ENCODE measurements at regions not wholly inside any gene's neighbourhood (a gene's known extent, or its start where the extent isn't known, plus 50 kb on each side); places are given as distances from the start of the nearest gene placed in this dataset.

DNA sequence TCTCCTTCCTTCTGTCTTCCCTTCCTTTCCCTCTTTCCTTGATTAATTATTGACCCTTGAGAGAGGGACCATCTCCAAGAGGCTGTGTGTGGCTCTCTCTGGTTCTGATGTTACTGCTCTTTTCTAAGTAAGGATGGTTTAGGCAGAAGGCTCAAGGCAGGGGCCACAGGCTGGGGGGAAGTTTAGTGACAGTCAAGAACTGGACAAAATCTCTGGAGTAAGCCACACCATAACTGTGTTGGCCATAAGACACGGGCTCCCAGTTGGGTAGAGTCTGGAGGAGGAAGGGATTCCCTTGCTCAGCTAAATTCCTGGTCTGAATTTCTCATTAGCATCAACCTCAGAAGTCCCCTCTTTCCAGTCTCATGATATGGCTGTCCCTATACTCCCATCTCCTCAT is 74.7 kb downstream of the BUD13 start:
- H3K27me3 ChIP-seq (ENCODE audit: control insufficient read depth, insufficient read depth, low read length) = no peaks in the 10 kb centered on the region

DNA sequence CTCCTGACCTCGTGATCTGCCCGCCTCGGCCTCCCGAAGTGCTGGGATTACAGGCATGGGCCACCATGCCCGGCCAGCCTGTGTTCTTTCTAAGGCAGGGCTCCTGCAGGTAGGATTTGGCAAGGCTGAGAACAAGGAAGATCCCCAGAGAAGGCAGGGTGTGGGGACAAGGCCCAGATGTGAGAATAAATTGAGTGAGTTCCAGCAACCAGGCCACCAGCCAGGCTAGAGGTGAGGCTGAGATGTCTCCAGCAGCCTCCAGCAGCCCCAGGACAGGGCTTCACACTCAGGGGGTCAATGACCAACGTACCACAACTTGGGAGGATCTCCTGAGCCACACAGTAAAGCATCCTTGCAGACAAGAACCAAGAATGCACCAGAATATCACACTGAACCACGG is 75.1 kb downstream of the BUD13 start:
- H3K36me3 ChIP-seq (ENCODE audit: control insufficient read depth, low read depth, low read length) = no peaks in the 10 kb centered on the region
- peaks cover 7% of the 10 kb centered on the region for H3K4me1 ChIP-seq (ENCODE audit: control insufficient read depth, low read depth, low read length)
- H3K27me3 ChIP-seq (ENCODE audit: control insufficient read depth, insufficient read depth, low read length) = no peaks in the 10 kb centered on the region
- no peak overlapping the region for H3K27ac ChIP-seq (ENCODE audit: low read length)
- H3K4me3 ChIP-seq (ENCODE audit: low read length) = no peak overlapping the region
- no peaks in the 10 kb centered on the region for H3K9me3 ChIP-seq (ENCODE audit: control insufficient read depth, low read depth, low read length)
- H3K9ac ChIP-seq (ENCODE audit: low read length) = no peak overlapping the region

More for the DNA sequence above, 74.7 kb downstream of the BUD13 start:
- H3K9ac ChIP-seq (ENCODE audit: low read length) = no peak overlapping the region
- no peak overlapping the region for H3K4me3 ChIP-seq (ENCODE audit: low read length)
- H3K4me1 ChIP-seq (ENCODE audit: control insufficient read depth, low read depth, low read length) = peaks cover 12% of the 10 kb centered on the region
- H3K9me3 ChIP-seq (ENCODE audit: control insufficient read depth, low read depth, low read length) = no peaks in the 10 kb centered on the region
- H3K27ac ChIP-seq (ENCODE audit: low read length) = no peak overlapping the region
- no peaks in the 10 kb centered on the region for H3K36me3 ChIP-seq (ENCODE audit: control insufficient read depth, low read depth, low read length)

DNA sequence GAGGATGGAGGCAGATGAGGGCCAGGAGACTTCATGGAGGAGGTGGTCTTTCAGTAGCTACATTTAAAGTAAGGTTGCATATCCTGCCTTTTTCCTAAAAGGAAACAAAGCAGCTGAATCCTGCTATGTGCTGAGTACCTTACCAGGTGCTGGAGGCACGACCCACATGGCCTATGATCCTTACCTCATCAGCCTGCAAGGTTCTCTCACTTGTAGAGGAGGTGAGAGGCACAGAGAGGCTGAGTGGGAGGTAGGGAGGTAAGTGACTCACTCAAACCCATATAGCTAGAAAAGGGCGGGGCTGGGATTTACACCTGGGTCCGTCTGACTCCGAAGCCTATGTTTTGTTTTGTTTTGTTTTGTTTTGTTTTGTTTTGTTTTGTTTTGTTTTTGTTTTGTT is 75.8 kb downstream of the BUD13 start:
- Histone ChIP-seq H3K4me3 (ENCODE audit: low read length) (no peak overlapping the region), H3K27ac (ENCODE audit: low read length) (no peak overlapping the region), H3K9ac (ENCODE audit: low read length) (no peak overlapping the region), H3K27me3 (ENCODE audit: control insufficient read depth, insufficient read depth, low read length) (no peaks in the 10 kb centered on the region), H3K9me3 (ENCODE audit: control insufficient read depth, low read depth, low read length) (no peaks in the 10 kb centered on the region), H3K4me1 (ENCODE audit: control insufficient read depth, low read depth, low read length) (peaks cover 7% of the 10 kb centered on the region), H3K36me3 (ENCODE audit: control insufficient read depth, low read depth, low read length) (no peaks in the 10 kb centered on the region)

DNA sequence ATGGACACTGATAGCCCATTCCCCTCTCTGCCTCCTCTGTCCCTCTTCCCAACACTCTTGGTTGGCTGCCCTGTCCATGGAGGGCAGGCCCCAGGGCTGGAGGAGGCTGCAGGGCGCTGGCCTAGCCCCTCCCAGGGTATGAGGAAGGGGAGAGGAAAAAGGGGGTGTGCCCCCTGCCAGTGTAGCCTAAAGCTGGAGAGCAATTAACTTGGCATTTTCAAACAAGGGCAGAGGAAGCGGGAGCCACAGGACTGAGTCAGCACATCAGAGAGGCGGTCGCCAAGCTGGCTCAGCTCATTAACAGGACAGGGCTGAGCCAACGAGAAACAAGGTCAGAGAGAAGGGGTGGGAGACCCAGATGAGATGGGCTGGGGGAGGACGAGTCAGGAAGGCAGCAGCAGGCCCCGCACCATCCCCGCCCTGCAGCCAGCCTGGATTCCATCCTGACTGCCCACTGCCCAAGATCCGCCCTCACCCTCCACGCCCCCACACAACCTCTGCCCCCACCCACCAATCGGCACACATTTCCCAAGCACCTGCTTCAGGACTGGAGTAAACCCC is 76.3 kb downstream of the BUD13 start:
- Histone ChIP-seq H3K9ac (ENCODE audit: low read length) (no peak overlapping the region), H3K4me1 (ENCODE audit: control insufficient read depth, low read depth, low read length) (peaks cover 7% of the 10 kb centered on the region), H3K9me3 (ENCODE audit: control insufficient read depth, low read depth, low read length) (no peaks in the 10 kb centered on the region), H3K36me3 (ENCODE audit: control insufficient read depth, low read depth, low read length) (no peaks in the 10 kb centered on the region), H3K27ac (ENCODE audit: low read length) (no peak overlapping the region), H3K27me3 (ENCODE audit: control insufficient read depth, insufficient read depth, low read length) (no peaks in the 10 kb centered on the region), H3K4me3 (ENCODE audit: low read length) (no peak overlapping the region)

DNA sequence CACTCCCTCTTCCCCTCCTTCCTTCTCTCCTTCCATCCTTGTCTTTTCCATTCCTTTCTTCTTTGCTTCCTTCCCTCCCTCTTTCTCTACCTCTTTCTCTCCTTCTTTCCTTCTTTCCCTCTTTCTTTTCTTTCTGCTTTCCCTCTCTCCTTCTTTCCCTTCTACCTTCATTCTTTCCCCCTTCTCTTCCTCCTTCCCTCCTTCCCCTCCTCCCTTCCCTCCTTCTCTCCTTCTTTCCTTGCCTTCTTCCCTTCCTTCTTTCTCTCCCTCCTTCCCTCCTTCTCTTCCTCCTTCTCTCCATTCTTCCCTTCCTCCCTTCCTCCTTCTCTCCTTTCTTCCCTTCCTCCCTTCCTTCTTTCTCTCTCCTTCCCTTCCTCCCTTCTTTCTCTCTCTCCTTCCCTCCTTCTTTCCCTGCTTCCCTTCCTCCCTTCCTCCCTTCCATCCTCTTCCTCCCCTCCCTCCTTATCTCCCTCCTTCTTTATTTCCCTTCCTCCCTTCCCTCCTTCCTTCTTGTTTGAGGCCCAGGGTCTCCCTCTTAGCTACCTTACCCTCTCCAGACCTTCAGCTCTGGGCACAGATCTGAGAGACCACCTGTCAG is 77.0 kb downstream of the BUD13 start:
- H3K27me3 ChIP-seq (ENCODE audit: control insufficient read depth, insufficient read depth, low read length) = no peaks in the 10 kb centered on the region
- peaks cover 7% of the 10 kb centered on the region for H3K4me1 ChIP-seq (ENCODE audit: control insufficient read depth, low read depth, low read length)
- H3K4me3 ChIP-seq (ENCODE audit: low read length) = no peak overlapping the region
- H3K36me3 ChIP-seq (ENCODE audit: control insufficient read depth, low read depth, low read length) = no peaks in the 10 kb centered on the region
- no peaks in the 10 kb centered on the region for H3K9me3 ChIP-seq (ENCODE audit: control insufficient read depth, low read depth, low read length)
- no peak overlapping the region for H3K27ac ChIP-seq (ENCODE audit: low read length)
- H3K9ac ChIP-seq (ENCODE audit: low read length) = no peak overlapping the region

DNA sequence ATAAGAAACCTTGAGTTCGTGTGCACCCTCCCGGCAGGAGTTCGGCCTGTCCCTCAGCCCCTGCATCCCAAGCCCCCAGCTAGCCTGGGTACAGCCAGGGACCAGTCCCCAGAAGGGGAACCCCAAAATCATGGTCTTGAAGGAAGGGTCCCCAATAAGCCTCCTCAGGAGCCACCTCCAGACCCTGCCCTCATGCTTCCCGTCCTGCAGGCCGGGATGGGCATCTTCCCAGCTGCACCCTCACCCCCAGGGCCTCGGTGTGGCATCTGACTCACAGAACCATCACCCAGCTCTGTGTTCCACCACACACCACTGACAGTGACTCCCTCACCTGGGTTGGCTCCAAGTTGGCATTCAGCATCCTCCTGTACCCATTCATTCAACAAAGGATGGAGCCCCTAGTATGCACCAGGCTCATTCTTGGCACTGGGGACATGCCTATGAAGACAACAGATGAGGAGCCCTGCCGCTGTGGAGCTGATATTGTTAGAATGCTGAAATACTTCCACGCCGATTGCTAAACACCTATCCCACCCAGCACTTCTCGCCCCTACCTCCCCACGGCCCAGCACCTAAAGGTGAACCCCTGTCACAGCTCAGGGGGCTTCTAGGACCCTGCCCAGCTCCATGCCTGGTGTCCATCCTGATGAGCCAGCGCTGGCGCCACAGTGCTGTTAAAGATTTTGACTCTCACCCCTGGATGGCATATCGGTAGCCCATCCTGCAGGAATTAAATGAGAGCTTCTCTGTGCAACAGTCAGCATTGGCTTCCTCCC is 77.8 kb downstream of the BUD13 start:
- Histone ChIP-seq H3K9ac (ENCODE audit: low read length) (no peak overlapping the region), H3K4me1 (ENCODE audit: control insufficient read depth, low read depth, low read length) (peaks cover 7% of the 10 kb centered on the region), H3K27me3 (ENCODE audit: control insufficient read depth, insufficient read depth, low read length) (no peaks in the 10 kb centered on the region), H3K27ac (ENCODE audit: low read length) (no peak overlapping the region), H3K9me3 (ENCODE audit: control insufficient read depth, low read depth, low read length) (no peaks in the 10 kb centered on the region), H3K4me3 (ENCODE audit: low read length) (no peak overlapping the region), H3K36me3 (ENCODE audit: control insufficient read depth, low read depth, low read length) (no peaks in the 10 kb centered on the region)

DNA sequence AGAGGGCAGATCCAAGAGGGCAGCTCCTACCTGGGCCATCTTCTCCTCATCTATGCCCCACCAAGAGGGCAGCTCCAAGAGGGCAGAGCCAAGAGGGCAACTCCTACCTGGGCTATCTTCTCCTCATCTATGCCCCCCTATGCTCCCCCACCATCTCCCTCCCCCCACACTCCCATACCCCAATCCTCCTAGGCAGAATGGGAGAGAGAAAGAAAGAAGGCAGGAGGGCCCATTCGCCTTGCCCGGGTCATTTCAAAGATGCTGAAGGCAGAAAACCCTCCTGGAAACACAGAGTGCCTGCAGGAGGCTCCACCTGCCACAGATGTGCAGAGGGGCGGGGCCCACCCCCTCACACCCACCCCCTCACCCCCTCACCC is 78.5 kb downstream of the BUD13 start:
- peaks cover 7% of the 10 kb centered on the region for H3K4me1 ChIP-seq (ENCODE audit: control insufficient read depth, low read depth, low read length)
- H3K4me3 ChIP-seq (ENCODE audit: low read length) = no peak overlapping the region
- no peak overlapping the region for H3K27ac ChIP-seq (ENCODE audit: low read length)
- H3K36me3 ChIP-seq (ENCODE audit: control insufficient read depth, low read depth, low read length) = no peaks in the 10 kb centered on the region
- no peaks in the 10 kb centered on the region for H3K27me3 ChIP-seq (ENCODE audit: control insufficient read depth, insufficient read depth, low read length)
- H3K9me3 ChIP-seq (ENCODE audit: control insufficient read depth, low read depth, low read length) = no peaks in the 10 kb centered on the region
- no peak overlapping the region for H3K9ac ChIP-seq (ENCODE audit: low read length)

DNA sequence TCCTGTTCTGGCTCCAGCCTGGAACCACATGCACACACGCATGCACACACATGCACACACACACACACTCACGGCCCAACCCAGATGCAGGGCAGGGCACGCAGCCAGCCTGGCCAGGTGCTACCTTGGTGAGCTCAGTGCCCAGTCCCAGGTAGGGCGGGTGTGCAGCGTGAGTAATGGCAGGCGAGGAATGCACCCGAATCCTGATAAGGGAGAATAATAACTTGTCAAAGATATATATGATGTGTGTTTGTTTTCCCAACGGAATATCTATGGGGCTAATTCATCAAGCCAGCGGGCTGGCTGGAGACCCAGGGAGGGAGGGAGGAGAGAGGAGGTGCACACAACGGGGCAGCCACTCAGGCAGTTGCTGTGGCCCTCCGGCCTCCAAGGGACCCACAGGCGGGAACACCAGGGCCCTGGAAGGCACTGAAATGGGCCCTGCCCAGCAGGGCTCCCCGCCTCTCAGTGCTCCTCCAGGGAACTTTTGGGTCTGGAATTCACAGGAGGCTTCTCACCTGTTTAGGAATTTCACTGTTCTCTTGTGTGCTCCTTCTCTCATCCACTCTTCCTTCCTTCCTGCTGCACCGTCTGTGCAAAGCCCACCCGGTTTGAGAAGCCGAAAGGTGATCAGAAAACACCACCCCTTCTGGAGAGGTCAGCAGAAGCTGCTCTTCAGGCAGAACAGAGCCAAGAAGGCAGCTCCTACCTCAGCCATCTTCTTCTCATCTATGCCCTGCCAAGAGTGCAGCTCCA is 79.0 kb downstream of the BUD13 start:
- H3K9me3 ChIP-seq (ENCODE audit: control insufficient read depth, low read depth, low read length) = no peaks in the 10 kb centered on the region
- H3K4me1 ChIP-seq (ENCODE audit: control insufficient read depth, low read depth, low read length) = peaks cover 7% of the 10 kb centered on the region
- H3K27ac ChIP-seq (ENCODE audit: low read length) = no peak overlapping the region
- no peaks in the 10 kb centered on the region for H3K27me3 ChIP-seq (ENCODE audit: control insufficient read depth, insufficient read depth, low read length)
- H3K36me3 ChIP-seq (ENCODE audit: control insufficient read depth, low read depth, low read length) = no peaks in the 10 kb centered on the region
- no peak overlapping the region for H3K9ac ChIP-seq (ENCODE audit: low read length)
- no peak overlapping the region for H3K4me3 ChIP-seq (ENCODE audit: low read length)

DNA sequence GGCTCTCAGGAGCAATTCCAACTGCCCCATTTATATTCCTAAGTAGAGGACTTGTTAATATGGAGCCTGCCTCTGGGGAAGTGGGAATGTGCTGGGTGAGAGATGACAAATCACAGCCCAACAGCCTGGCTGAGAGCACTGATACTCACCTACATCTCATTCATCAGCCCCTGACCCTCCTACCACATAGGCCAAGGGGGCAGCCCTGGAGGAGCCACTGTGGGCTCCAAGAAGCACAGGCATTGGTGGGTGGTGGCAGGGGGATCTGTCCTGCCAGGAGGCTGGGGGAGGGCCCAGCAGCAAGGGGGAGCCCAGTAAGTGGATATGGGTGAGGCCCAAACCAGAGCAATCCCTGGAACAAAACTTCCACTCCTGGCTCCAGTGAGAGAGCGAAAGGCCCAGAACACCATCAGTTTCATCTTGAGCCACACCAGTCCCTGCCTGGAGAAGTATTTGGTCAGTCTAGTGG is 79.7 kb downstream of the BUD13 start:
- H3K36me3 ChIP-seq (ENCODE audit: control insufficient read depth, low read depth, low read length) = no peaks in the 10 kb centered on the region
- H3K4me1 ChIP-seq (ENCODE audit: control insufficient read depth, low read depth, low read length) = peaks cover 13% of the 10 kb centered on the region
- H3K4me3 ChIP-seq (ENCODE audit: low read length) = no peak overlapping the region
- no peak overlapping the region for H3K27ac ChIP-seq (ENCODE audit: low read length)
- H3K9ac ChIP-seq (ENCODE audit: low read length) = no peak overlapping the region
- H3K9me3 ChIP-seq (ENCODE audit: control insufficient read depth, low read depth, low read length) = no peaks in the 10 kb centered on the region
- H3K27me3 ChIP-seq (ENCODE audit: control insufficient read depth, insufficient read depth, low read length) = no peaks in the 10 kb centered on the region

DNA sequence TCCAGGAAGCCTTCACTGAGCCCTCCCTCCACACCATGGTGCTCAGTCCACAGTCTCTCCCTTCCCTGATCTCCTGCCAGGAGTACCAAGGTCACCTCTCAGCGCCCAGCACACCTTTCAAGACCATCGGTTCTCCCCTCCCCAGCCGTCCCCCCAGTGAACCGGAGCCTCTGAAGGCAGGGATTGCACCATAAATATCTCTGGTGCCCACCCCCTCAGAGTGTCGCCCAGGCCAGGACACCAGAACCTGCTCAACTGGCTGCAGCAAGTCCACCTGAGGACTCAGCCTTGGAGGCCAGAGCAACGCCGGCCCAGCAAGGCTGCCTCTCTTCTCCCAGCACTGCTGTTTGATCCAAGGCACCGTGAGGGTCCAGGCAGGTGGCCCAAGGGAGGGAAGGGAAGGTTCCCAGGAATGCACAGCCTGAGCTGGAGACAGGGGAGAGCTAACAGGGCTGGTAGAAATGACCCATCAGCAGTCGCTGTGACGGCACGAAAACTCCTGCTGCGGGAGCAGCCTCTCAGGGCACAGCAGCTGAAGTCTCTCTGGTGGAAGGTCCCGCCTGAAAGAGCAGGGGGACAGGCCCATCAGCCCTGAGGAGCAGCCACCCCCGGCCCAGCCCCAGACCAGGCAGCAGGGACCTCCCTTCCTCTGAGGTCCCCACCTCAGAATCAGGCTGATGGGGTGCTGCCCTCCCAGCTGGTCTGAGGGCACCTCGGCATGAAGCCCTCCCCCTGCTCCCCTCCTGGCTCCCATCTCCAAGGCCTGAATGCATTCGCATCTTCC is 80.3 kb downstream of the BUD13 start:
- no peak overlapping the region for H3K4me3 ChIP-seq (ENCODE audit: low read length)
- H3K27ac ChIP-seq (ENCODE audit: low read length) = no peak overlapping the region
- H3K9ac ChIP-seq (ENCODE audit: low read length) = no peak overlapping the region

DNA sequence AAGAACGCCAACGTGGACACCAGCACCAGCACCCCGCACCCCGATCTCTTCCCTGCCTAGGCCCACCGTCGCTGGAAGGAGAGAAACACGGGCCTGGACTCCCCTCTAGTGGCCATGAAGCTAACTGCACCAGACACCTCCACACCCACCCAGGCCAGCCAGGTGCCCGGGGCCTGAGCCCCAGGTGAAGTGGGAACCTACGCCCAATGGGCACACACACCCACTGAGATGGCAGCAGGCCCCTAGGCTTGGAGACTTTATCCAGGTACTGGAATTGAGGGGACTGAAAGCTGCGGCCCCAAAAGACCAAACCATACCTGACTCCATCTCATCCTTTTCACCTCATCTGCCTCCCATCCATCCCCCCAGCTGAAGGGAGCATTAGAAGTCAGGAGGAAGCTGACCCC is 81.0 kb downstream of the BUD13 start:
- H3K4me1 ChIP-seq (ENCODE audit: control insufficient read depth, low read depth, low read length) = peaks cover 25% of the 10 kb centered on the region
- H3K27ac ChIP-seq (ENCODE audit: low read length) = no peak overlapping the region
- H3K9ac ChIP-seq (ENCODE audit: low read length) = no peak overlapping the region
- no peaks in the 10 kb centered on the region for H3K36me3 ChIP-seq (ENCODE audit: control insufficient read depth, low read depth, low read length)
- no peaks in the 10 kb centered on the region for H3K27me3 ChIP-seq (ENCODE audit: control insufficient read depth, insufficient read depth, low read length)
- no peaks in the 10 kb centered on the region for H3K9me3 ChIP-seq (ENCODE audit: control insufficient read depth, low read depth, low read length)
- H3K4me3 ChIP-seq (ENCODE audit: low read length) = no peak overlapping the region

More for the DNA sequence above, 80.3 kb downstream of the BUD13 start:
- Histone ChIP-seq H3K27me3 (ENCODE audit: control insufficient read depth, insufficient read depth, low read length) (no peaks in the 10 kb centered on the region), H3K36me3 (ENCODE audit: control insufficient read depth, low read depth, low read length) (no peaks in the 10 kb centered on the region), H3K9me3 (ENCODE audit: control insufficient read depth, low read depth, low read length) (no peaks in the 10 kb centered on the region), H3K4me1 (ENCODE audit: control insufficient read depth, low read depth, low read length) (peaks cover 19% of the 10 kb centered on the region)

All from iPS-18a (cell line).